Stimulated activated CD8-positive, alpha-beta memory T cell treated with anti-CD3 and anti-CD28 coated beads, Interleukin-2, amount 100 ng/mL, for 1 hour (primary cell): ENCODE measurements at regions not wholly inside any gene's neighbourhood (a gene's known extent, or its start where the extent isn't known, plus 50 kb on each side); places are given as distances from the start of the nearest gene placed in this dataset.

Experiments
- DNase-seq, 2 donors: peaks; one replicate each; pipeline ENCODE4 v3.0.0-alpha.2; 2020; ENCODE audit warnings: low read depth in 2 of 2

DNA sequence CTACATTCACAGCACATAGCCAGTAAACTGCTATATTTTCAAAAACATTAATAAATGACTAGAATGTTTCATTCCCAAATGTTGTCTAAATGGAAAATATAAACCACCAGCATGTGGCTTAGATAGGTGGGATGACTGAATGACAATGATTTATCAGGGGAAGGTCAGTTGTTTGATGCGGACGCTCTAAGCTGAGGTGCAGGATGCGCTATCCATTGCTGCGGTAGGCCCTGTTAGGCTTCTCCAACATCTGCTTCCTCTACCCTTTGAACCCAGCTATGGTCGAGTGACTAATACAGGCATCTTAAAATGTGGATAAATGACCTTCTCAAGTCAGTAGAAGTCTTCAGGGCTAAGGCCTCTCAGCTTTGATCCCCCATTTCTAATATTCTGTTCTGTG lies 584.2 kb downstream of the CMPK2 start:
- no peak for DNase-seq

DNA sequence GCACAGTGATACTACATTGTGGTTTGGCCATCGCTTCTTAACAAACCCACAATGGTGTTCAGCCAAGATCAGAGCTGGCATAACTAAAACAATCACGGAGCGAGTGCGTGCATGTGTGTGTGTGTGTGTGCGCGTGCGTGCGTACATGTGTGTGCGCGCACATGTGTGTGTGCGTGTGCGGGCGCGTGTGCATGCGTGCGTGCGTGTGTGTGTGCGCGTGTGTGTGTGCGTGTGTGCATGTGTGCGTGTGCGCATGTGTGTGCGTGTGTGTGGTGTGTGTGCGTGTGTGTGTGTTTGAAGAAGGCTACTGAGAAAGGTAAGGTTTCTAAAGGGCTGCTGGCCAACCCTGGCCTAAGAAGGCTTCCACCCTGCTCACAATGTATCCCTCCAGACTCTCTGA lies 582.4 kb downstream of the CMPK2 start:
- no peak for DNase-seq

DNA sequence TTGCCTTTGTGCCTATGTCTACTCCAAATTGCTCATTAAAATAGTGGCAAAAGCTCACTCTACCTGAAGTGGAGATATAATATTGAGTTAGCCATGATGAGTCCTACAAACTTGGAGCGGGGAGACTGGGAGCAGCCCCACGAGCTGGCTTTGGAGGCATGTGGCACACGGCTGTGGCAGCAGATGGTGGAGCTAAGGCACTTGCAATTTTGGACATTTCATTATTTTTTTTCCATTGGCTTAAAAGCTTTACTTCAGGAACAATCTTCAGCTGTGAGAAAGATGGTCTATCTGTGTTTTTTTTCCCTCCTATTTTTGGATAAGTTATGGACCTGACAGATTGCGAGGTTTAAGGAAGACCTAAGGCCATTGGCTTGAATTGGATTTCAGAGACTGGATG lies 578.3 kb downstream of the CMPK2 start:
- DNase-seq, result no peak

DNA sequence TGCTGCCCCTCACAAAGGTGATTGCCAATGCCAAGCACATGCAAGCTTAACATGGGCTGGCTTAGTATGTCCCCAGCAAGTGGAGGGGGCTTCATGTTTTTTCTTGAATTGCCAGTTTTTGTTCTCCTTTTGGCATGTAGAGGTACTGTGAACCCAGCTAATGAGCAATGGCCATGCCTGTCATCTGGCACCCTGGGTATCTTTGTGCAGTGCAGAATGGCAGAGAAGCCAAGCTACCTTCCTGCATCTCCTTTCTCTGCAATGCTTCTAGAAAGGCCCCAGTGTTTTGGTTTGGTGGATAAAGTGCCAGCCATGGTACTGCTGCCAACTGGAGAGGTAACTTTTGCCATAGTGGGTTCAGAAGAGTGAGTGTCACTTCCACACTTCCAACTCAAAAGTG lies 576.9 kb downstream of the CMPK2 start:
- DNase-seq, result no peak

DNA sequence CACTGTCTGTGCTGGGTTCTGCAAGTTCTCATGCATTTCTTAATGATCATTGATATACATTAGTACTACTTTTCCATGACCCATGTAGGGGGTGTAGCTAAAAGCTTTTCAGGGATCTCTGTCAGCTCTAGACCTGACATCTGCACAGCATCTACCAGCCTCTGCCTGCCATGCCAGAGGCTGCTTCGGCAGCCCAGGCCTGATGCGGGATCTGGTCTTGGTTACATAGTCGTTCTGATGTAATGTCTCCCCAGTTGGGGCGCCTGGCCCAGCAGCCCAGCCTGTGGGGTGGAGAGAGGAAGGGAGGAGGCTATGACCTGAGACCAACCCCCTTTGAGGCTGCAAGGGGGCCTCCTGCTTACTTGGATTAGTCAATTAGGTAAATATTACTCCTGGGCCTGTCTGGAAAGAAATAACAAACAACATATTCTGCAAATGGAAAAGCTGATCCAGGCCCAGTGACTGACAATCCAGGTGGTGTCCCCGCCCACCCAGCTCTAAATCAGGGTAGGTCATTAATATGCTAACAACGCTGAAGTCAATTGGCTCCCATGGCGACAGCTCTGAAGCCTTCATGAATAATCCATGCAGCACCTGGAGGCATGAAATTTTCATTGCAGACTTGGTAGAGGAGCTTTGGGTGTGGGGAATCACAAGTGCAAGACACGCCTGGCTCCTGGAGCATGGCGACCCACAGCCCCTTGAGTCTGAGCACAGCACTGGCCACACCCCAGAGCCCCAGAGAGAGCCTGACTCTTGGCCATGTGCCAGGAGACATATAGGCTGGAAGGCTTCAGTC lies 575.3 kb downstream of the CMPK2 start:
- no peak for DNase-seq

DNA sequence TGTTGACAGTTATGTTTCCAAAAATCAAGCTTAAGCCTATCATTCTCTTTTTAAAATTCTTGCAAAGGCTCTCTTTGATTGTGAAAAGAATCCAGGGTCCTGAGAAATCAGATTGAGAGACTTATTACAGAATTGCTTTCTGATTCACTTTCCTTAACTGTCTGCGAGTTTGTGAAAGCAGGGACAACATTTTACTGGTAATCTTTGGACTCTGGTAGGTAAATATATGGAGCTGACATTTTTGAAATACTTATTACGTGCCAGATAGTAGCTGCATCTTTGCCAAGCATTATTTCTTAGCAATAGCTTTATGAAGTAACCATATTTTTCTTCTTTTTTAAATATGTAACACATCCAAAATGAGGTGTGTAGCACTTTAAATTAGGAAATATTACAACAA lies 570.9 kb downstream of the CMPK2 start:
- no peak for DNase-seq

DNA sequence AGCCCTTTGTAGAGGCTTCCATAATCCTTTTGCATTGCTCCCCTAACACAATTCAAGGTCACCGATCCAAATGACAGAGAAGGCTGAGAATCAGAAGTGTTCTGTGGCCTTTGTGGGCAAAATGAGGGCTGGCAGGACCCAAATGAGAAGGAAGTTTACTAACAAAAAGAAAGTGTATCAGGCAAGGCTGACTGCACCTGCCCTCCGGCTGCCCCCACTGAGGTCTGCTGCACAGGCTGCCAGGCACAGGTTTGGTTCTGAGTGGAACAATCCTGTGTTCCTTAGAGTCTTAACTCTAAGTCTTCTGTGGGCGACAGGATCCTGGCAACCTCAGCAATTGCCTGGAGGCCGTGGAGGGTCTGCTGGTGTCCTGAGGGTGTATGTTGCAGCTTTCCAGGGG lies 568.5 kb downstream of the CMPK2 start:
- DNase-seq, result no peak

DNA sequence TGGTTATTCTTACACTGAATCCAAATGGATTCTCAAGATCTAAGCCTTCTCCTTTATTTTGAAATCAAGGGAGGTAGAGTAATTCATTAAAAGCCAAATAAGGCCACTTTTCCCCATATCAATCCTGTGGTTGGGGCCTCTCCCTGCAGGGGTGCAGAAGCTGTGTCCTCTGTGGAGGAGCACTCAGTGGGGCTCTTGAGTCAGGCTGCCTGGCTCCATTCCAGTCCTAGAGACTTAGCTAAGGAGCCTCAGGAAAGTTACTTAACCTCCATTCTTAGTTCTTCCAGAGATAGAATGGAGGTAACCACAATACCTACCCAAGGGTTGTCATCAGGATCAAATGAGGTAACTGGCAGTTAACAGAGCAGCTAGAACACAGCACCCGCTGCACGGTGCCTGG lies 564.3 kb downstream of the CMPK2 start:
- DNase-seq, result no peak

DNA sequence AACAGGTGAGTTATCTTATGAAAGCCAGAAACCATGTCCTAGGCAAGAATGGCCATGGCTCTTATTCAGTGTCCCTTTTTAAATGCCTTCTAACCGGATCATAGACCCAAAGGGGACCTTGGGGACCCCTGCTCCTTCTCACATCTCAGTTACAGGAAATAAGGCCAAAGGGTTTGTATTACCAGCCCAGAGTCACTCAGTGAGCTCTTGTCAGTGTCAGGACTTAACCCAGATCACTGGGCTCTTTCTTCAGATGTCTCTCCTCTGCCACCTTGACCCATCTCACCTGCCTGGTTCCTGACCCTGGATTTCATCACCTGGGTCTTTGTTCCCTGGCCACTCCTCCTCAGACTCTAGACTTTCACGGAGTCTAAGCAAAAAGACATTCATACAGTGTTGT lies 556.7 kb downstream of the CMPK2 start:
- DNase-seq, result no peak

DNA sequence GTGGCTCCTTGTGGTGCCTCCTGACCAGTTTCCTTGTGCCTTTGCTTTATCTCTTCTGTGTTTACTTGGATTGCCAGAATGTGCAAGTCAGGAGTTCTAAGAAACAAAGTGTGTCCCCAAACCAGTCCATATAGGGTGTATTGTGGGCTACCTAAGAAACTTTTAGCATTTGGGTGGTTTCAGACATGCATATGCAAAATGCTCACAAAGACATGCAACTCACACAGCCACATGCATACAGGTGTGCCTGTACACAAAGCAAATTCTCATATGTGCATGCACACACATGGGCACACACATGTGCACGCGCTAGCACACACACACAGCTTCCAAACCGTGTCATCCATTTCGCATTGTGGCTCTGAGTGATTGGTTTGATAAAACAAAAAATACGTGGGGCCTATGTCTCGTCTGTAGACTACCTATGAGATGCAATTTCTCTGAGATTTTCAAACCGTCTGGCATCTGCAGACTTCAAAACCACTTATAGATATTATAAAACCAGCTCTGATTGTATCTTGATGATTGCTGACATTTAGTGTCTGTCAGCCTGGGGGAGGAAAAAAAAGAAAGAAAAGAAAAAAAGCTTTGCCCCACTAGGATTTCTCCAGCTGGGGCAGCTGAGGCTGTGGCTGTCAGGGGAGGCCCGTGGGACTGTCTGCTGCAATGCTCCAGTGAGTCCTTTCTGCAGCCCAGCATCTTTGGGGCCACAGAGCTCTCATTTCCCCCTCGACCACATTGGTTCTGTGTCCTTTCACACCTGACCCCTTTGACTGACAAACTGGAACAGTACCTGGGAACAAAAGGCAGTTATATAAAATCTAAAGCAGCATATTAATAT lies 556.1 kb downstream of the CMPK2 start:
- DNase-seq, result no peak

DNA sequence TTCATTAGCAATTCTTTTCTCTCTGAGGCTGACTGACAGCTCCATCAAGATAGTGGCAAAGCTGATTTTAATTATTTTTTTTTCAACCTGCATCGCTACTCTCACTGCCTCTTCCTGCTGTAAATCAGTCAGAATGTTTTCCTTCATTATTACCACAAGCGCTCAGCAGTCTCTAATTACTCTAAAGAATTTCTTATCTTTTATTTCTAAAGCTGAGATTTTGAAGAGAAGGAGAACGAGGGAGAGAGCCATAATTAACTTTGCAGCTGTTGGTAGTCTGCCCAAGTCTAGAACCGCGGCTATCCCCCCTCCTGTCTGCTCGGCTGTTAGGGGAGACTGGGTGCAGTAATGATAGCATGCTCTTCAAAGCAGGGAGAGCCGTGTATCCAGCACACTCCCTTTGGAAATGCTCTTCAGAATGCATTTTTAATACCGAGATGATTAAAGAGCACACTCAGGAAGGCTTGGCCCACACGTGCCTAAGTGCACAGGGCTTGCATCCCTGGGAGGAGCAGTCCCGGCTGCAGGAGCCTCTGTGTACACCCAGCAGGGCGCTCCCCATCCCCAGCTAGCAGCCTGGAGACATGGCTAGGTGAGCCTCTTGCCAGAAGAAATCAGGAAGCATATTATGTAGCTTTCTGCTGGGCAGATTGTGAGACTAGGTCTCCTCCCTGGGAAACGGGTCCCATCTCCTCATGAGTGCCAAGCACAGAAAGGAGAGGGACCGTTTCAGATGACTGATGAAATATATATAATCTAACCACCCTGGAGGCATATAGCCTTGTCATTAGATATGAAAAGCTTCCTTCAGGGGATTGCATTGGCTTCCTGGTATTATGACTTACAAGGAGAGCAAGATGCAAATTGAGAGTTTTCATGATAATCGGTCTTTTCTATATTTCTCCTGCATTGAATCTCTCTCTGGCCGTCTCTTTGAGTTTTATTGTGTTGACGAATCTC lies 555.2 kb downstream of the CMPK2 start:
- DNase-seq, result no peak

DNA sequence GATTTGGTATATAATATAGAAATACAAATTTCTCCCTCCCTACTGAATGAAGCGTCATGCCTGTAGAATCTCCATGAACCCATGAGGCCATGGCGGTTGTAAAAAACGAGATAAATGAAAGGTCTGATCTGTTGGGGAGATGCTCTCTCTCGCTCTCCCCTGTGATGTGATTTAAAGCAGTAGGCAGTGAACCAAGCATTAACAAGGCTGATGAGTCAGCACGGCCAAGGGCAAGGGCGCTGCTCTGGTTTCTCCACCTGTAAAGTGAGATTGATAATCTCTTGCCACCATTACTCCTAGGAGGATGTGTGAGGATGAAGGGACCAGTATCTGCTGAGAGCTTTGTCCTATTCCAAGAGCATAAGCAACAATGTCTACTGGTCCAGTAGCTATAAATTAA lies 553.3 kb downstream of the CMPK2 start:
- DNase-seq, result no peak

DNA sequence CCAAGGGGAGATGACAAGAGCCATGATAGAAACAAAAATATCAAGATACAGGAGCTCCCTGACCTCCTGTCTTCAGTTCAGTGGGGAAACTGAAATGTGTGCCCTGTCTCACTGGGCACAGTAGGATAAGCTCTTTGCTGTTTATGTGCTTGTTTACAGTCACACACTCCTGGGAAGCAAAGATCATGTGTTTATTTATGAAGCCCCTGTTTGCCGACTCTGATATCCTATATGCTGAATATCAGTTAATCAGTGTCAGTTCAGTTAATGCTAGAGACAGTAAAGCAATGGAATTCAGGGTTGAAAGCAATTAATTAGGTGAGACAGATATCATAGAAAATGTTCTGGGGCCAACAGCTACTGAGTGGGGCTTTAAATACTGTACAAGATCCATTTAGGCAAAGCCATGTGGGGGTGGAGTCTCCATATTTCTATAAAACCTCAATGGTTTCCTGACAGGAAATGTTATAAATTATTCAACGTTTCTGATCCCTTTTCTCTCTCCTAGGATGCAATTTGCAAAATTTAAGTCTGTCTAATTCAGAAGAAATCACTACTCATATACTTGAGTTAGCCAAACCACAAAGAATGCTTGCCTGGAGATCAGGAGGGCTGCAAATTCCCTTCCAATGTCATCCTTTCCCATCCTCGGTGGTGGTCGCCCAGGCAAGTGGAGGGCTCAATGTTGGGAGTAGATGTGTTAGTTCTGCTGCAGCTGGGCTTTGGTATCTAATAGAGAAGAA lies 551.3 kb downstream of the CMPK2 start:
- DNase-seq, result no peak

DNA sequence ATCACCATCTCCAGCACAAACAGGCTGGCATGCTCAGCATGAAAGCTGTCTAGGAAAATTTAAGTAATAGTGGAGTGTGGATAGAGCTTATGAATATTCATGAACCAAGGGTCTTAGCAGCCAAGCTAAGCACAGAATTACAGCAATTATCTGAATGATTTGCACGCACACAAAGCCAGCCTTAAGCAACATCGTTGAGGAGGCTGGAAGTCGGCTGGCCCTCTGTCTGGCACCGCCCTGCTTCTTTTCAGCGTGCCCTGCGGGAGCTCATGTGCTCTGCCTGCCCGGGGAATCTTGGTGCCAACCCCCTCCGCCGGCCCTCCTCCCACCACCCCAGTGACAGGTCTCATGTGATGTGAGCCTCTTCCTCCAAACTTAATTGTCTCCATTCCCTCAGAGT lies 540.1 kb downstream of the CMPK2 start:
- DNase-seq, result no peak

DNA sequence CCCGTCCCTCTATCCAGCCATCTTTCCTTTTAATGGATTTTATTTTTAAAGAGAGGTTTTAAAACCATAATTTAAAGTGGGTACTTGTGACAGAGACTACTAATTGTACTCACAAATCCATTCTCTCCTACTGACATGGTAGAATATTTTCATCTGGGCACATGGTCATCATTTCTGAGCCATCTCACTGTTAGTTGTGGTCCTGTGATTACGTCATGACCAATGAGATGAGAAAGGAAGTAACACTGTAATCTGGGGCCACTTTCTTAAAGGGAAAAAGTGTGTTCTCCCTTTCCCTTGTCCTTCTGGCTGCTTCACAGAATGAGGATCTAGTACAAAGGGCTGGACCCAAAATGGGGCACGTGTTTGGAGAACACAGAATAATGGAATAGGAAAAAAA lies 538.7 kb downstream of the CMPK2 start:
- no peak for DNase-seq

DNA sequence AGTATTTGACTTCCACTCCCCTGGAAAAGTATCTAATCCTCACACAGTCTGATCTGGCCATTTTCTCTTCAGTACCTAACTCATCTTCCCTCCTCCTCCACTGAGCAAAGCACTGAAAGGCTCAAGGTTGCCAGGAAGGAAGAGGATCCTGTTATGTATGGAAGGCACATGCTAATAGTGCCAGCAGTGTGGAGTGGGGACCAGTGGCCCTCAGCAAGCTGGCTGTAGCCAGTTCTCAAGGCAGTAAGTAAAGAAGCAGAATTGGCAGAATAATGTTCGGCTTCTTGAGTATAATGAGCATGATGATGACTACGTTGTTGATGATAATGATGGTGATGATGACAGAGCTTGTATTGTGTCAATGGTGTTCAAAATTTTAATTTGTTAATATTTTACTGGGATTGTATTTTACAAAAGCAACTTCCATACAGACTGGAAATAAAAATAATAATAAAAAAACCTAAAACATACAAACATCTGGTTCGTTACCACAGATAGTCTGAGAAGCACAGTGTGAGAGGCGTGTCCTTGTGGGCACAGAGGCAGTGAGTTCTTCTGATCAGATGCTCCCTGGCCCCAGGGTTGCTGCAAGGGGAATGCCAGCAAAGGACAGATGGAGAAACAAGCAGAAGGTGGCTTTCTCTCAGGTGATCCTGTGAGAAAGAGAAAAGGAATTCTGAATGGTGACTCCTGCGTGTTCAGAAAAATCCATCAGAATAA lies 528.8 kb downstream of the CMPK2 start:
- DNase-seq, result no peak

DNA sequence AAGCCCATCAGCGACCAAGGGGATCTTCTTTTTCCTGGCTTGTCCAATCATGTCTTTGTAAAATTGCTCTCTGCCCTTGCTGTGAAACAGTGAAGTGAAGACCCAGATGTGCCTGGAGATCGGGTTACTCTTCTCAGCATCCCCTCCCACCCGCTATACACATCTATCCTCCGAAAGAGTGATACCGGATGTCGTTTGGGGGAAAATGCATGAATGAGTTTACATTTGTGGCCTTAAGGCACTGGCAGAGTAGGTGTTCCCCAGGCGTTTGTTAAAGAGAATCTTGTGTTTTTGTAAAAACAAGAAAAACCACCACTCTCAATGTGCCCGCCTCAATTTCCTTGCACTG lies 528.3 kb downstream of the CMPK2 start:
- no peak for DNase-seq

DNA sequence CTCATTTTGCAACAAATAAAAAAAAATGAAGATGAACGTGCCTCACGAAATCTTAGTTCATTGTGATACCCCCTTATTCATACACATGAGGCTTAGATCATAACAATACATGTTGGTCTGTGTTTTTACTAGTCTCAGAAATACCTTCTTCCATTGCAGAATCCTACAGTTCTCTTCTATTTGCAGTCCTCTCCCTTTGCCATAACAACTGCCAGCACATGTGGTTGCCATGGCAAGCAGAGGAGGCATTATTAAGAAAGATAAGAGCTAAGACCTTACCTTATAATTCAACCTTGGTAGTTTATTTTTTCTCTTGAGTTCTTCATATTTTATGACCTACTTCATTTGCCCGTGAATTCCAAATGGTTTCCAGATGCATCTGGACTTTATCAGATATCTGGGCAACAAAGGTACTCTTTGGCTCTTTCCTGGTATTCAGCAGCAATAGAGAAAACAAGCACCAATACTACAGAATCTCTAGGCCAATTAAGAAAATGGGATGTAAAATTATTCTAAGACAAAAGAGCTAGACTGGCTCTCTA lies 524.0 kb downstream of the CMPK2 start:
- no peak for DNase-seq

DNA sequence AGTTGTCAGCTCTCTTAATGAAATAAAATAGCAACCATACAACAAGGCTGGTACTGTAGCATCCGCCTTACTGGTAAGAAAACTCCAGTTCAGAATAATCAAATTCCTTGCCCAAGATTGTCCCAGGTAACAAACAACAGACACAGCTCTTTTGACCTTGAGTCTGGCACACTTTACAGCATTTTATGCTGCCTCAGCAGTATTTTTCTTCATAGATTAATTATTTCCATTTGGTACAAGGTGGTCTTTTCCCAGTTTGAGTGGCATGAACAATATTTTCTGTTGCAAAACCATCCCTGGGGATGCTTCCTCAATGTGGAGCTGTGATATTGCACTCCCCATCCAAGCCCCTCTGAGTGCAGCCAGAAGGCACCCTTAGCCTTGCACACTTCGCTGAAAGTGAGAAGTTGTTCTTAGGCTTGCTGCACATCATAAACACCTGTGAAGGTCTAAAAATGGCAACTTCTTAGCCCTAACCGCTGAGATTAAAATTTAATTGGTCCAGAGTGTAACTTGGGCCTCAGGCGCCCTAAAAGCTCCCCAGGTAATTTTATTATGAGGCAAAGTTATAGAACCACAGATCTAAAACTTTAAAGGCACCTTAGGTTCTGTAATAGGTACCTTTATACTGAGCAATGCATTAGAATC lies 523.3 kb downstream of the CMPK2 start:
- no peak for DNase-seq

DNA sequence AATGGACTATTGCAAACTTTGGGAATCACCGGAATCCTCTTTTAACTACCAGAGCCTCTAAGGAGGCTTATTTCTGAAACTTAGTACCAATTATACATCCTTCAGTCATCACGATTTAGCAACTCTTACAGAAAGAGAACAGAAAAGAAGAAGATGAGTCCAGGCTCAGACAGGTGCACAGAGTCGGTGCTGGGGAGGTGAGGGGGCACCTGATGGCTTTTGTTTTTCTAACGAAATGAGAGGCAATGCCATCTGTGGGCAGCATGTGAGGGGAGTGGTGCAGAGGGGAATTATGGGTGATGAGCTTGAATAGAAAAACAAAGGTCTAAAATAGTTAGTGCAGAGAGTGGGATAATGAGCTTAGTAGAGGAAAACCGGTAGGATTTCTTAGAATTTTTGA lies 522.6 kb downstream of the CMPK2 start:
- DNase-seq, result no peak
